HepG2 (cell line): ENCODE measurements at regions not wholly inside any gene's neighbourhood (a gene's known extent, or its start where the extent isn't known, plus 50 kb on each side); places are given as distances from the start of the nearest gene placed in this dataset.

Experiments used
- ATAC-seq: fragments of 200-7000 bp; cut with Tn5 transposase; 3 replicates; pipeline ENCODE4 v1.9.1; 2020; ENCODE audit warnings: mild to moderate bottlenecking, moderate library complexity
- BruUV-seq: library from RNA; stranded (reverse); fragments of 400-500 nt; replicated peaks from 2 replicates; lab custom pipeline; 2021; lab: Mats Ljungman, UMichigan
- CTCF ChIA-PET: fragments of 300-600 bp; formaldehyde crosslinking; extraction: SDS; loops from one replicate; lab custom pipeline; 2021; ENCODE audit warnings: low total read pairs, inconsistent platforms, low intra/inter-chr PET ratio; lab: Yijun Ruan, JAX
- POLR2A ChIA-PET: fragments of 350-600 bp; sonication (Branson Sonifier 250); formaldehyde crosslinking; loops from one replicate; lab custom pipeline; 2020; ENCODE audit warnings: antibody characterized with exemption, inconsistent platforms; lab: Yijun Ruan, JAX
- DNase-seq: peaks from one replicate; pipeline ENCODE4 v3.0.0-alpha.2; 2015; ENCODE audit warnings: low spot score
- FAIRE-seq: peaks from 3 replicates; lab custom pipeline; 2011; peaks lifted over from hg19 to GRCh38; lab: Jason Lieb, UNC
- H2AFZ ChIP-seq: one replicate; pipeline ENCODE4 v1.6.1; 2011; ENCODE audit warnings: low read length, inconsistent platforms
- H3K27ac ChIP-seq: fragments of 300-600 bp; 3 replicates; pipeline ENCODE4 v1.8.0; 2011; ENCODE audit warnings: mixed run types, mild to moderate bottlenecking, mixed read lengths, low read length, inconsistent platforms; ENCODE audit not compliant: insufficient read depth; ENCODE audit errors: extremely low read length
- H3K27me3 ChIP-seq, 2 experiments: fragments of 200-600 bp in 1 of 2; 2 replicates in 1 of 2; 3 replicates in 1 of 2; pipeline versions ENCODE4 v1.6.0 to v1.8.0; 2011; ENCODE audit warnings: low read length in 2 of 2, mild to moderate bottlenecking in 2 of 2, moderate library complexity in 2 of 2, inconsistent platforms in 1 of 2; ENCODE audit not compliant: insufficient read depth in 2 of 2, control insufficient read depth in 1 of 2
- H3K36me3 ChIP-seq, 2 experiments: fragments of 200-600 bp in 1 of 2; replicated peaks in 1 of 2; 2 replicates in 1 of 2; 3 replicates in 1 of 2; pipeline versions ENCODE4 v1.5.1 to v1.8.0; 2011; ENCODE audit warnings: low read length in 2 of 2, inconsistent platforms in 1 of 2; ENCODE audit not compliant: insufficient read depth in 2 of 2, control insufficient read depth in 1 of 2
- H3K4me1 ChIP-seq: 2 replicates; pipeline ENCODE4 v1.5.1; 2012; ENCODE audit warnings: low read length, inconsistent platforms; ENCODE audit not compliant: insufficient read depth
- H3K4me2 ChIP-seq: 2 replicates; pipeline ENCODE4 v1.6.0; 2011; ENCODE audit warnings: low read depth, low read length, inconsistent platforms
- H3K4me3 ChIP-seq, 3 experiments: fragments of 200-600 bp in 1 of 3; sonication (generic), shearing (Covaris generic) in 1 of 3; replicated peaks in 1 of 3; 2 replicates each; pipeline ENCODE4 v1.5.1; 2011 to 2016; ENCODE audit warnings: low read length in 3 of 3, inconsistent platforms in 2 of 3, low read depth in 2 of 3, mild to moderate bottlenecking in 2 of 3, control low read depth in 1 of 3, mixed read lengths in 1 of 3; ENCODE audit not compliant: insufficient read depth in 1 of 3
- H3K79me2 ChIP-seq: one replicate; pipeline ENCODE4 v1.6.1; 2011; ENCODE audit warnings: low read length, inconsistent platforms; ENCODE audit not compliant: insufficient read depth
- H3K9ac ChIP-seq: 2 replicates; pipeline ENCODE4 v1.6.0; 2011; ENCODE audit warnings: mild to moderate bottlenecking, low read depth, low read length, inconsistent platforms; ENCODE audit not compliant: insufficient read depth
- H3K9me3 ChIP-seq: 2 replicates; pipeline ENCODE4 v1.5.1; 2012; ENCODE audit warnings: mild to moderate bottlenecking, low read length
- H4K20me1 ChIP-seq: 2 replicates; pipeline ENCODE4 v1.6.0; 2011; ENCODE audit warnings: inconsistent platforms, mild to moderate bottlenecking, low read length, moderate library complexity; ENCODE audit not compliant: insufficient read depth
- ARNT ChIP-seq: fragments of 450-650 bp; IDR thresholded peaks from 2 replicates; pipeline ENCODE4 v1.6.1; 2017
- ATF5 ChIP-seq: sonication (generic); formaldehyde crosslinking; IDR thresholded peaks from 2 replicates; pipeline ENCODE4 v1.4.0; 2020; ENCODE audit warnings: mild to moderate bottlenecking, low read depth, missing genetic modification reagents
- CENPT ChIP-seq: sonication (generic); formaldehyde crosslinking; IDR thresholded peaks from 2 replicates; pipeline ENCODE4 v1.8.0; 2022; ENCODE audit warnings: low read depth, mild to moderate bottlenecking, moderate library complexity, missing genetic modification reagents
- E2F2 ChIP-seq: sonication (generic); formaldehyde crosslinking; IDR thresholded peaks from 2 replicates; pipeline ENCODE4 v1.4.0; 2020; ENCODE audit warnings: missing genetic modification reagents, borderline replicate concordance
- EEA1 ChIP-seq: sonication (generic); formaldehyde crosslinking; IDR thresholded peaks from 2 replicates; pipeline ENCODE4 v1.5.1; 2020; ENCODE audit warnings: mild to moderate bottlenecking, missing genetic modification reagents, borderline replicate concordance
- IRX3 ChIP-seq: sonication (generic); formaldehyde crosslinking; IDR thresholded peaks from 2 replicates; pipeline ENCODE4 v1.8.1; 2023; ENCODE audit warnings: mild to moderate bottlenecking, low read depth, missing genetic modification reagents, borderline replicate concordance
- KAT2B ChIP-seq: fragments of 150-350 bp; IDR thresholded peaks from 2 replicates; pipeline ENCODE4 v1.6.1; 2014; ENCODE audit warnings: low read depth, low read length, borderline replicate concordance
- MIXL1 ChIP-seq: IDR thresholded peaks from 2 replicates; pipeline ENCODE4 v1.6.1; 2016
- NKX3-1 ChIP-seq: sonication (generic); formaldehyde crosslinking; IDR thresholded peaks from 2 replicates; pipeline ENCODE4 v1.5.0; 2020; ENCODE audit warnings: missing genetic modification reagents
- PTBP1 ChIP-seq: fragments of 200-400 bp; formaldehyde crosslinking; IDR thresholded peaks from 2 replicates; pipeline ENCODE4 v1.6.1; 2018; ENCODE audit warnings: low read length, low read depth; ENCODE audit not compliant: poor library complexity, severe bottlenecking
- SOX6 ChIP-seq, 2 experiments: fragments of 450-650 bp in 1 of 2; sonication (generic) in 1 of 2; formaldehyde crosslinking in 1 of 2; IDR thresholded peaks; 2 replicates each; pipeline versions ENCODE4 v1.4.0 to v1.6.1; 2017 to 2020; ENCODE audit warnings: antibody characterized with exemption in 1 of 2, mild to moderate bottlenecking in 1 of 2, missing genetic modification reagents in 1 of 2
- ZNF282 ChIP-seq: fragments of 450-650 bp; IDR thresholded peaks from 2 replicates; pipeline ENCODE4 v1.6.1; 2018; ENCODE audit not compliant: partially characterized antibody
- ZNF530 ChIP-seq: sonication (generic); formaldehyde crosslinking; IDR thresholded peaks from 2 replicates; pipeline ENCODE4 v1.5.0; 2020; ENCODE audit warnings: low read depth, mild to moderate bottlenecking, missing genetic modification reagents
- ZNF543 ChIP-seq: sonication (generic); formaldehyde crosslinking; IDR thresholded peaks from 2 replicates; pipeline ENCODE4 v1.4.0; 2020; ENCODE audit warnings: mild to moderate bottlenecking, missing genetic modification reagents
- ZNF569 ChIP-seq: sonication (generic); formaldehyde crosslinking; IDR thresholded peaks from 2 replicates; pipeline ENCODE4 v1.5.0; 2020; ENCODE audit warnings: mild to moderate bottlenecking, missing genetic modification reagents, moderate library complexity, borderline replicate concordance
- ZNF589 ChIP-seq: sonication (generic); formaldehyde crosslinking; conservative IDR thresholded peaks from 2 replicates; pipeline ENCODE4 v1.8.0; 2022; ENCODE audit warnings: mild to moderate bottlenecking, moderate library complexity, missing genetic modification reagents
- ZNF781 ChIP-seq: sonication (generic); formaldehyde crosslinking; IDR thresholded peaks from 2 replicates; pipeline ENCODE4 v1.5.1; 2020; ENCODE audit warnings: borderline replicate concordance, mild to moderate bottlenecking, missing genetic modification reagents; ENCODE audit errors: not compliant biosample characterization
- WGBS: methylation state at CpG from one replicate; pipeline ENCODE4 v1.1.6; 2017; ENCODE audit warnings: low lambda C conversion rate; 5-methylcytosine and 5-hydroxymethylcytosine counted together
- in situ Hi-C: cut with HindIII; loops from 2 replicates; pipeline ENCODE4 v1.10.0; 2017; ENCODE audit warnings: low pct_unique_long_range_greater_than_20kb; ENCODE audit not compliant: extremely low pct_ligation_motif_present
- intact Hi-C: fragments of 100-400 bp; cut with micrococcal nuclease; formaldehyde crosslinking; loops from one replicate; pipeline ENCODE4 v1.10.0; 2022; ENCODE audit not compliant: unreplicated experiment

- no peak overlapping the region for H3K4me2 ChIP-seq
- no peak overlapping the region for H2AFZ ChIP-seq
- DNase-seq: no peak
- WGBS: 18% methylated on average over 6 of the region's 6 CpGs
- ATAC-seq: no peak
- BruUV-seq: no TSS peak
- no peak for TF ChIP-seq MIXL1 (CRISPR knock-in tag)
- no peak for TF ChIP-seq PTBP1
- no peak for TF ChIP-seq ZNF589 (CRISPR knock-in tag)
- TF ChIP-seq IRX3 (CRISPR knock-in tag): no peak
- TF ChIP-seq ZNF569: no peak
- no peak for TF ChIP-seq ZNF530 (CRISPR knock-in tag)
- no peak for TF ChIP-seq KAT2B
- no peak for TF ChIP-seq ZNF543 (CRISPR knock-in tag)
- no peak for TF ChIP-seq CENPT (CRISPR knock-in tag)
- TF ChIP-seq EEA1 (CRISPR knock-in tag): no peak
- no peak for TF ChIP-seq ZNF781 (CRISPR knock-in tag)
- no peak for TF ChIP-seq ATF5 (CRISPR knock-in tag)
- TF ChIP-seq ARNT: no peak
- no peak for TF ChIP-seq E2F2 (CRISPR knock-in tag)
- no peak for TF ChIP-seq ZNF282
- TF ChIP-seq SOX6 (IDR thresholded peaks at IDR 0.05): no peak
- no peak for TF ChIP-seq SOX6 (CRISPR knock-in tag; IDR thresholded peaks at IDR 0.05)
- TF ChIP-seq NKX3-1 (CRISPR knock-in tag): no peak
- H4K20me1 ChIP-seq: no peaks in the 10 kb centered on the region
- no peak overlapping the region for H3K9ac ChIP-seq
- in situ Hi-C loops: no loop called here
- no peak for FAIRE-seq
- no peaks in the 10 kb centered on the region for H3K27me3 ChIP-seq
- H3K4me1 ChIP-seq: no peaks in the 10 kb centered on the region
- H3K9me3 ChIP-seq: peaks cover 67% of the 10 kb centered on the region
- H3K36me3 ChIP-seq: no peaks in the 10 kb centered on the region
- no peaks in the 10 kb centered on the region for H3K79me2 ChIP-seq
- CTCF ChIA-PET: no interaction called here
- intact Hi-C loops: no loop called here
- POLR2A ChIA-PET: no interaction called here
- H3K4me3 ChIP-seq: no peak overlapping the region
- H3K27ac ChIP-seq: no peak overlapping the region
Measured at GRCh38 chr12:127240249-127240929, 1026.6 kb upstream of the TMEM132C start.
